Tibial nerve (tissue), 4 donors: ENCODE measurements at regions not wholly inside any gene's neighbourhood (a gene's known extent, or its start where the extent isn't known, plus 50 kb on each side); places are given as distances from the start of the nearest gene placed in this dataset.

ENCODE experiments used
- DNase-seq, 2 donors: peaks; one replicate each; pipeline ENCODE4 v3.0.0-alpha.2; 2019; ENCODE audit warnings: low spot score in 2 of 2
- H3K27ac ChIP-seq, 4 donors: fragments of 200-600 bp; sonication (generic) in 3 of 4; one replicate each; pipeline ENCODE4 v1.5.1; 2017 to 2019; ENCODE audit warnings: mild to moderate bottlenecking in 1 of 4
- H3K27me3 ChIP-seq, 2 donors: fragments of 200-600 bp; sonication (generic) in 1 of 2; one replicate each; pipeline versions ENCODE4 v1.5.1 to v1.6.0; 2017 to 2019
- H3K36me3 ChIP-seq, 3 donors: fragments of 200-600 bp; sonication (generic); one replicate each; pipeline ENCODE4 v1.5.1; 2018 to 2019
- H3K4me1 ChIP-seq, 4 donors: fragments of 200-600 bp; sonication (generic) in 3 of 4; one replicate each; pipeline ENCODE4 v1.5.1; 2017 to 2019
- H3K4me3 ChIP-seq, 4 donors: fragments of 200-600 bp; sonication (generic) in 3 of 4; one replicate each; pipeline ENCODE4 v1.5.1; 2017 to 2019; ENCODE audit warnings: mild to moderate bottlenecking in 1 of 4, moderate library complexity in 1 of 4
- H3K9me3 ChIP-seq, 4 donors: fragments of 200-600 bp; sonication (generic) in 3 of 4; one replicate each; pipeline ENCODE4 v1.5.1; 2017 to 2019
- EP300 ChIP-seq, 2 donors: sonication (generic); formaldehyde crosslinking; IDR thresholded peaks; one replicate each; pipeline ENCODE4 v1.6.1; 2017; ENCODE audit warnings: antibody characterized with exemption in 2 of 2, mild to moderate bottlenecking in 1 of 2
- POLR2A ChIP-seq, 2 donors: fragments of 450-650 bp; IDR thresholded peaks; one replicate each; pipeline ENCODE4 v1.6.1; 2017; ENCODE audit warnings: antibody characterized with exemption in 2 of 2, mild to moderate bottlenecking in 2 of 2, moderate library complexity in 2 of 2
- WGBS, 2 donors: methylation state at CpG; one replicate each; pipeline ENCODE4 v1.1.5; 2018; 5-methylcytosine and 5-hydroxymethylcytosine counted together
- TF ChIP-seq, protein P1 (sequence below), 5 experiments: fragments of 200-600 bp in 3 of 5; fragments of 450-650 bp in 2 of 5; sonication (generic) in 3 of 5; IDR thresholded peaks; one replicate each; pipeline ENCODE4 v1.5.1; 2016 to 2019; ENCODE audit warnings: antibody characterized with exemption in 5 of 5, mild to moderate bottlenecking in 3 of 5, moderate library complexity in 2 of 5

DNA sequence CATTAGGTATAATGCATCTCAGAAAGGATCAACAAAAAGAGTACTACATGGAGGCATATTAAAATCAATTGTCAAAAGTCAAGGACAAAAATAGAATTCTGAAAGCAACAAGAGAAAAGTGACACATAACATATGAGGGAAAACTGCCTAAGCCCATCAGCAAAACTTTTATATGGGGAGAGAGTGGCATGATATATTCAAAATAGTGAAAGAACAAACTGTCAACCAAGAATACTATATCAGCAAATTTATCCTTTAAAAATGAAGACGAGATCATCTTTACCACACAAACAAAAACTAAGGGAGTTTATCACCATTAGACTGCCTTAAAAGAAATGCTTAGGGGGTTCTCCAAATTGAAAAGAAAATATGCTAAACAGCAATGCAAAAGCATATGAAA lies 86.4 kb upstream of the CHRDL1 start:
- H3K4me3 ChIP-seq = no peak overlapping the region
- 81 to 92% methylated on average over 1 of the region's 1 CpG for WGBS, 2 donors
- peaks cover 0 to 18% (median 7%) of the 10 kb centered on the region in 4 donors for H3K9me3 ChIP-seq
- TF ChIP-seq, protein P1, sequence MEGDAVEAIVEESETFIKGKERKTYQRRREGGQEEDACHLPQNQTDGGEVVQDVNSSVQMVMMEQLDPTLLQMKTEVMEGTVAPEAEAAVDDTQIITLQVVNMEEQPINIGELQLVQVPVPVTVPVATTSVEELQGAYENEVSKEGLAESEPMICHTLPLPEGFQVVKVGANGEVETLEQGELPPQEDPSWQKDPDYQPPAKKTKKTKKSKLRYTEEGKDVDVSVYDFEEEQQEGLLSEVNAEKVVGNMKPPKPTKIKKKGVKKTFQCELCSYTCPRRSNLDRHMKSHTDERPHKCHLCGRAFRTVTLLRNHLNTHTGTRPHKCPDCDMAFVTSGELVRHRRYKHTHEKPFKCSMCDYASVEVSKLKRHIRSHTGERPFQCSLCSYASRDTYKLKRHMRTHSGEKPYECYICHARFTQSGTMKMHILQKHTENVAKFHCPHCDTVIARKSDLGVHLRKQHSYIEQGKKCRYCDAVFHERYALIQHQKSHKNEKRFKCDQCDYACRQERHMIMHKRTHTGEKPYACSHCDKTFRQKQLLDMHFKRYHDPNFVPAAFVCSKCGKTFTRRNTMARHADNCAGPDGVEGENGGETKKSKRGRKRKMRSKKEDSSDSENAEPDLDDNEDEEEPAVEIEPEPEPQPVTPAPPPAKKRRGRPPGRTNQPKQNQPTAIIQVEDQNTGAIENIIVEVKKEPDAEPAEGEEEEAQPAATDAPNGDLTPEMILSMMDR (IDR thresholded peaks at IDR 0.05) = no peak
- TF ChIP-seq POLR2A (IDR thresholded peaks at IDR 0.05) (no peak), EP300 (IDR thresholded peaks at IDR 0.05) (no peak)
- no peaks in the 10 kb centered on the region for H3K36me3 ChIP-seq
- no peak overlapping the region for H3K27ac ChIP-seq
- no peaks in the 10 kb centered on the region for H3K4me1 ChIP-seq
- H3K27me3 ChIP-seq = no peaks in the 10 kb centered on the region
- no peak for DNase-seq

DNA sequence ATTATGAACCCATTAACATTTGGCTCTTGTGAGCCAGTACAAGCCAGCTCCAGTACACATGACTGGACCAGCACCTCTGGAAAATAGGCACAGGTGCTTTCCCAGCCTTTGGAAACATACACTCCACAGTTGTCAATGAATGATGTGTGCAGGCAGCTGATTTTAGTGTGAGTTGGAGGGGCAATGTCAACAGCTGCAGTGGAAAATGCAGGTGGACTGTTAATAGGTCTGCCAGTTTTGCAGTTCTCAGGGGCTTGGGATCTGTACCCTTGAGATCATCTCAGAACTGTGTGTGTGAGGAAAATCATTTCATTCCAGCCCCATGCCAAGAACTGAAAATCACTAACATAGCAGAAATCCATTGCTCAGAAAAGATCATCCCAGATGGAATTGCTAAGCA lies 81.7 kb upstream of the CHRDL1 start:
- Histone ChIP-seq H3K9me3 (peaks cover 0 to 18% (median 7%) of the 10 kb centered on the region in 4 donors), H3K36me3 (no peaks in the 10 kb centered on the region), H3K4me1 (no peaks in the 10 kb centered on the region), H3K27ac (no peak overlapping the region), H3K27me3 (peaks cover 0 to 5% of the 10 kb centered on the region in 2 donors), H3K4me3 (no peak overlapping the region)
- no peak for DNase-seq
- TF ChIP-seq, protein P1 (IDR thresholded peaks at IDR 0.05) = no peak
- TF ChIP-seq POLR2A (IDR thresholded peaks at IDR 0.05) = no peak
- TF ChIP-seq EP300 (IDR thresholded peaks at IDR 0.05) = no peak

DNA sequence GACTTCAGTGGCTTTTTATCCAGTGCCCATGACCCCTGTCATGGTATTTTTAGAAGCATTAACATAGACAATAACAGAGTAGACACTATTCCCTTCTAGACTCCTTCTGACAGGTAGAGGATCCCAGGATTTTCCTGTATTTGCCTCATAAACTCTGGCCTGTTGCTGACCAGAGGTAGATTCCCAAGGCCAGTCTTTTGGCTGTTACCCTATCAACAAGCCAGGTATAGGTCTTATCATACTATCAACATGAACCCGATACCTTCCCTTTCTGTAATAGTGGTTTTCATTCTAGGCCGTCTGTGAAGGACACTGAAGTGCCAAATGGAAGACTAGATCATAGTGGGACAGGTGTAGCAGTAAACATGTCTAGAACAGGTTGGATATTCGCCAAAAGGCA lies 76.2 kb upstream of the CHRDL1 start:
- Histone ChIP-seq H3K36me3 (no peaks in the 10 kb centered on the region), H3K4me1 (no peaks in the 10 kb centered on the region), H3K9me3 (no peaks in the 10 kb centered on the region), H3K27ac (no peak overlapping the region), H3K4me3 (no peak overlapping the region), H3K27me3 (peaks cover 0 to 18% of the 10 kb centered on the region in 2 donors)
- 64 to 91% methylated on average over 3 of the region's 3 CpGs for WGBS, 2 donors
- TF ChIP-seq, protein P1 (IDR thresholded peaks at IDR 0.05) = no peak
- TF ChIP-seq EP300 (IDR thresholded peaks at IDR 0.05) = no peak
- no peak for TF ChIP-seq POLR2A (IDR thresholded peaks at IDR 0.05)
- DNase-seq = no peak

DNA sequence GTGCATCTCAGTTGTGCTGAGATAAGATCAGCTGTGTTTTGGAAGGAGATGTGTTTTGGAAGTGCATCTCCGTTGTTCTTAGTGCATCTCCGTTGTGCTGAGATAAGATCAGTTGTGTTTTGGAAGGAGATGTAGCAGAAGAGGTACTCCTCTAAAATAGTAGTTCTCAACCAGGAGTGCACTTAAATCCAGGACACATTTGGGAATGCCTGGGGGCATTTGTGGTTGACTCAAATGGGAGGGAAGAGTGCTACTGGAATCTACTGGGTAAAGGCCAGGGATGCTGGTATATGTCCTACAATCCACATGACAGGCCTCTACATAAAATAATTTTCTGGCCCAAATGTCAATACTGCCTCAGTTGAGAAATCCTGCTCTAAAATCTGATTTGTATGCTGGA lies 70.8 kb upstream of the CHRDL1 start:
- H3K9me3 ChIP-seq = no peaks in the 10 kb centered on the region
- H3K27ac ChIP-seq = no peak overlapping the region
- peaks cover 0 to 16% of the 10 kb centered on the region in 2 donors for H3K27me3 ChIP-seq
- no peaks in the 10 kb centered on the region for H3K4me1 ChIP-seq
- no peaks in the 10 kb centered on the region for H3K36me3 ChIP-seq
- DNase-seq = no peak
- TF ChIP-seq, protein P1 (IDR thresholded peaks at IDR 0.05) = no peak
- TF ChIP-seq POLR2A (IDR thresholded peaks at IDR 0.05) = no peak
- no peak for TF ChIP-seq EP300 (IDR thresholded peaks at IDR 0.05)
- WGBS, 2 donors = 92 to 94% methylated on average over 2 of the region's 2 CpGs
- no peak overlapping the region for H3K4me3 ChIP-seq

DNA sequence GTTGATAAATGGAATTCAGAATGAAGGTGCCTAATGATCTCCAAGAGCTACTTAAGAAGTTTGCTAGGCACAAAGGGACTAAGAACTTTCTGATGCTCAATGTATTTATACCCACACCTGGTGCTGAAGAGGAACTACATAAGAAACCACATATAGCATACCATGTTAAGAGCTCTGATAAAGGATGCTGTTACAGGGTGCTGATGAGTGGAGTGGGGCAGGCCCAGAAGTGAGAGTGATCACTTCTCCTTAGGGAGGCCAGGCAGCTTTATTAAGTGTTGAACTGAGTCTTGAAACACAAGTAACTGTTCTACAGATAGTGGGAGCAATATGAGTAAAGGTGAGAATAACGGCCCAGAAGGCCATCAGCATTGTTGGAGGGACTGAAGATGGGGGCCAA lies 68.3 kb upstream of the CHRDL1 start:
- WGBS, 2 donors = 60 to 73% methylated on average over 1 of the region's 1 CpG
- TF ChIP-seq EP300 (IDR thresholded peaks at IDR 0.05) (no peak), POLR2A (IDR thresholded peaks at IDR 0.05) (no peak)
- TF ChIP-seq, protein P1 (IDR thresholded peaks at IDR 0.05) = no peak
- Histone ChIP-seq H3K9me3 (no peaks in the 10 kb centered on the region), H3K27me3 (peaks cover 0 to 11% of the 10 kb centered on the region in 2 donors), H3K4me1 (no peaks in the 10 kb centered on the region), H3K4me3 (no peak overlapping the region), H3K36me3 (no peaks in the 10 kb centered on the region), H3K27ac (no peak overlapping the region)
- no peak for DNase-seq
